ENCODE measurements at regions not wholly inside any gene's neighbourhood (a gene's known extent, or its start where the extent isn't known, plus 50 kb on each side); places are given as distances from the start of the nearest gene placed in this dataset.
"Not testable (repeated sequence)": the region's sequence is repeated elsewhere in the genome, so short reads cannot be mapped to it uniquely, and the experiment has no call there.

GRCh38 chr21:35982717-35983116, 77.6 kb downstream of the SETD4 start:
- intact Hi-C loops (cut with micrococcal nuclease), result no loop called here
- ATAC-seq (no peak), DNase-seq (no peak)
- Mint-ChIP-seq H3K9me3 (no peaks in the 10 kb centered on the region), H3K27ac (no peak overlapping the region), H3K27me3 (peaks cover 15% of the 10 kb centered on the region), H3K4me1 (ENCODE audit: low read depth) (no peaks in the 10 kb centered on the region), H3K36me3 (ENCODE audit: low read depth) (no peaks in the 10 kb centered on the region), H3K4me3 (no peak overlapping the region)
- POLR2A ChIA-PET, result no interaction called here
- TF ChIP-seq, protein P1, sequence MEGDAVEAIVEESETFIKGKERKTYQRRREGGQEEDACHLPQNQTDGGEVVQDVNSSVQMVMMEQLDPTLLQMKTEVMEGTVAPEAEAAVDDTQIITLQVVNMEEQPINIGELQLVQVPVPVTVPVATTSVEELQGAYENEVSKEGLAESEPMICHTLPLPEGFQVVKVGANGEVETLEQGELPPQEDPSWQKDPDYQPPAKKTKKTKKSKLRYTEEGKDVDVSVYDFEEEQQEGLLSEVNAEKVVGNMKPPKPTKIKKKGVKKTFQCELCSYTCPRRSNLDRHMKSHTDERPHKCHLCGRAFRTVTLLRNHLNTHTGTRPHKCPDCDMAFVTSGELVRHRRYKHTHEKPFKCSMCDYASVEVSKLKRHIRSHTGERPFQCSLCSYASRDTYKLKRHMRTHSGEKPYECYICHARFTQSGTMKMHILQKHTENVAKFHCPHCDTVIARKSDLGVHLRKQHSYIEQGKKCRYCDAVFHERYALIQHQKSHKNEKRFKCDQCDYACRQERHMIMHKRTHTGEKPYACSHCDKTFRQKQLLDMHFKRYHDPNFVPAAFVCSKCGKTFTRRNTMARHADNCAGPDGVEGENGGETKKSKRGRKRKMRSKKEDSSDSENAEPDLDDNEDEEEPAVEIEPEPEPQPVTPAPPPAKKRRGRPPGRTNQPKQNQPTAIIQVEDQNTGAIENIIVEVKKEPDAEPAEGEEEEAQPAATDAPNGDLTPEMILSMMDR (IDR thresholded peaks at IDR 0.05), result no peak
- CTCF ChIA-PET, result no interaction called here

GRCh38 chr21:35981514-35982070, 78.7 kb downstream of the SETD4 start:
- ChIA-PET POLR2A (no interaction called here), CTCF (no interaction called here)
- Mint-ChIP-seq H3K27ac (no peak overlapping the region), H3K36me3 (ENCODE audit: low read depth) (no peaks in the 10 kb centered on the region), H3K4me3 (no peak overlapping the region), H3K27me3 (peaks cover 15% of the 10 kb centered on the region), H3K9me3 (no peaks in the 10 kb centered on the region), H3K4me1 (ENCODE audit: low read depth) (no peaks in the 10 kb centered on the region)
- TF ChIP-seq, protein P1 (IDR thresholded peaks at IDR 0.05), result no peak
- intact Hi-C loops (cut with micrococcal nuclease), result no loop called here
- ATAC-seq (no peak), DNase-seq (no peak)

DNA sequence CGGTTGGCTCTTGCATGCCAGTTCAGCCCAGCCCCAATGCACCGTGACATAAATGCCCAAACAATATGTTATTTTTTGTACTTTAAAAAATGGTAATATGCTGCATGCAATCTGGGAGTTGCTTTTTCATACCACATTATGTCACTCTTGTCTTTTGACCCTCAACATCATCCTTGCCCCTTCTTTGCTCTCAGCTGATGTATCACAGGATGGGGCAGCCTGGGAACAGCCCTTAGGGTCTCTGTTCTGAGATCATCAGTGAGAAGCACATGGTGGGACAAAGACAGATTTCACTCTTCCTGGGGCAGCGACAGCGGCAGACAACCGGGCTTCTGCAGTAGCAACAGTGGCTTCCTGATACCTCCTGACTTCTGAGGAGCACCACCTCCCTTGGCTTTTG, 79.5 kb downstream of the SETD4 start:
- Mint-ChIP-seq H3K4me3 (no peak overlapping the region), H3K9me3 (no peaks in the 10 kb centered on the region), H3K27me3 (peaks cover 11% of the 10 kb centered on the region), H3K4me1 (ENCODE audit: low read depth) (no peaks in the 10 kb centered on the region), H3K36me3 (ENCODE audit: low read depth) (no peaks in the 10 kb centered on the region), H3K27ac (no peak overlapping the region)
- DNase-seq (no peak), ATAC-seq (no peak)
- POLR2A ChIA-PET, result no interaction called here
- intact Hi-C loops (cut with micrococcal nuclease), result no loop called here
- TF ChIP-seq, protein P1 (IDR thresholded peaks at IDR 0.05), result no peak
- CTCF ChIA-PET, result no interaction called here

GRCh38 chr21:35977860-35978259, 82.5 kb downstream of the SETD4 start:
- POLR2A ChIA-PET, result interaction anchor here (0.9 kb wide), 1 partner anchor 9 kb away, joined by 3 read pairs; no protein-coding TSS in a partner anchor
- H3K4me3 Mint-ChIP-seq; CTCF ChIA-PET; H3K27me3 Mint-ChIP-seq; H3K4me1 Mint-ChIP-seq (ENCODE audit: low read depth); H3K36me3 Mint-ChIP-seq (ENCODE audit: low read depth); ATAC-seq; H3K27ac Mint-ChIP-seq; intact Hi-C loops (cut with micrococcal nuclease); DNase-seq; H3K9me3 Mint-ChIP-seq: not testable (repeated sequence)

DNA sequence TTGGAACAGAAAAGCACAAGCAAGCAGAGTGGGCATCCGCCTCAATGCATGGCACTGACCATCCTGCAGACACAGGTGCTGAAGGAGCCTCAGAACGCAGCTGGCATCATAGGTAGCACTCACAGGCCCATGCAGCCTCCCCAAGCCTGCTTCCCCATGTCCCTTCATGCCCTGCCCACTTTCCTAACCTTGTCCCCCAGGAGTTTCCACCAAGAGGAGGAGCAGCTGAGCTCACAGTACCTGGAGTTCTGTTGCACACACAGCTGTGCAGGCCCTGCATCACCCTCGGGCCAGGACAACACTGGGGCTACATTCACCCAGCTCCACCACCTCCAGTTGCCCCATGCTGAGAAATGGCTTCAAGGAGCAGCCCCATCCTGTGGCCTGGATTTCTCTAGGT, 83.4 kb downstream of the SETD4 start:
- no peak overlapping the region for H3K27ac Mint-ChIP-seq
- DNase-seq (no peak), ATAC-seq (no peak)
- ChIA-PET CTCF (interaction anchor here (1.4 kb wide), 1 partner anchor 51 kb away, joined by 3 read pairs; no protein-coding TSS in a partner anchor), POLR2A (no interaction called here)
- H3K27me3 Mint-ChIP-seq, result peaks cover 4% of the 10 kb centered on the region
- H3K4me1 Mint-ChIP-seq (ENCODE audit: low read depth), result no peaks in the 10 kb centered on the region
- intact Hi-C loops (cut with micrococcal nuclease), result no loop called here
- TF ChIP-seq, protein P1 (IDR thresholded peaks at IDR 0.05), result no peak
- H3K36me3 Mint-ChIP-seq (ENCODE audit: low read depth), result no peaks in the 10 kb centered on the region
- no peaks in the 10 kb centered on the region for H3K9me3 Mint-ChIP-seq
- H3K4me3 Mint-ChIP-seq, result no peak overlapping the region

- H3K36me3 Mint-ChIP-seq (ENCODE audit: low read depth), result no peaks in the 10 kb centered on the region
- intact Hi-C loops (cut with micrococcal nuclease), result no loop called here
- TF ChIP-seq, protein P1 (IDR thresholded peaks at IDR 0.05), result no peak
- H3K4me1 Mint-ChIP-seq (ENCODE audit: low read depth), result no peaks in the 10 kb centered on the region
- peaks cover 3% of the 10 kb centered on the region for H3K27me3 Mint-ChIP-seq
- ATAC-seq, result no peak
- H3K27ac Mint-ChIP-seq, result no peak overlapping the region
- POLR2A ChIA-PET, result no interaction called here
- no peak overlapping the region for H3K4me3 Mint-ChIP-seq
- CTCF ChIA-PET, result interaction anchor here (1.1 to 1.4 kb wide), 2 partner anchors 46 to 52 kb away, joined by 3 read pairs; no protein-coding TSS in a partner anchor
- H3K9me3 Mint-ChIP-seq, result no peaks in the 10 kb centered on the region
- DNase-seq, result no peak
These were observed 83.8 kb downstream of the SETD4 start for GRCh38 chr21:35976481-35976880.

Data from activated CD8-positive, alpha-beta T cell treated with anti-CD3 and anti-CD28 coated beads for 36 hours (primary cell).